ENCODE measurements at regions not wholly inside any gene's neighbourhood (a gene's known extent, or its start where the extent isn't known, plus 50 kb on each side); places are given as distances from the start of the nearest gene placed in this dataset.
"Not testable (repeated sequence)": the region's sequence is repeated elsewhere in the genome, so short reads cannot be mapped to it uniquely, and the experiment has no call there.

- H3K27me3 ChIP-seq (replicated peaks; ENCODE audit: insufficient read depth); H3K4me3 ChIP-seq; H3K9me3 ChIP-seq (ENCODE audit: low read depth); H3K27ac ChIP-seq; H3K36me3 ChIP-seq (ENCODE audit: low read depth); H3F3A ChIP-seq (ENCODE audit: insufficient read depth); H2AFZ ChIP-seq; H3K4me2 ChIP-seq (ENCODE audit: unreplicated experiment); H3K9ac ChIP-seq; in situ Hi-C loops (cut with MboI); H4K20me1 ChIP-seq (ENCODE audit: insufficient read depth); H3K79me2 ChIP-seq (ENCODE audit: insufficient read depth); H3K9me2 ChIP-seq (ENCODE audit: insufficient read depth); DNase-seq; H3K4me1 ChIP-seq (ENCODE audit: insufficient read depth): not testable (repeated sequence)
- WGBS, 2 experiments (ENCODE audit: low coverage in 1 of 2, low lambda C conversion rate in 2 of 2, missing lambda C conversion rate in 2 of 2): 50 to 61% methylated on average over 2 to 3 of the region's 8 CpGs
Observed at GRCh38 chr10:46677836-46678435, 99.0 kb downstream of the SYT15 start.

DNA sequence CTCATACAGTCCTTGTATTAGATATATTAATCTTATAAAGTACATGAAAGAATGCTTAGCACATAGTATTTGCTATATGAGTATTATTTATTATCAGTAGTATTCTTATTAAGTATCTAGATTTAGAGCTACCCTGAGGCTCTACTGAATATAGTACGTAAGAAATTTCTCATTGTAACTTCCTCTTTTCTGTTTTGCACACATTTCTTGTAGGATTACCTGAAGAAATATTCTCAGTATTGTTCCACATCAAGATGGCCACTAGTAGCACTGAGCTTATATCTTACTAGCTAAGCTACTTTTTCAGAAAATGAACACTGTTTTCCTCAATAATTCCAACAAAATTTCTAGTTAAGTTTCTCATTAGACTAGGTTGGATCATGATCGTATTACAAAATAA is 112.5 kb downstream of the SYT15 start:
- H3K9me3 ChIP-seq (ENCODE audit: low read depth); in situ Hi-C loops (cut with MboI); H3K36me3 ChIP-seq (ENCODE audit: low read depth); H3K9me2 ChIP-seq (ENCODE audit: insufficient read depth); H3F3A ChIP-seq (ENCODE audit: insufficient read depth); H3K4me1 ChIP-seq (ENCODE audit: insufficient read depth); H3K79me2 ChIP-seq (ENCODE audit: insufficient read depth); H3K27me3 ChIP-seq (replicated peaks; ENCODE audit: insufficient read depth); H3K4me3 ChIP-seq; H3K27ac ChIP-seq; H2AFZ ChIP-seq; DNase-seq; H3K4me2 ChIP-seq (ENCODE audit: unreplicated experiment); H3K9ac ChIP-seq; H4K20me1 ChIP-seq (ENCODE audit: insufficient read depth): not testable (repeated sequence)
- WGBS, 2 experiments (ENCODE audit: low coverage in 1 of 2, low lambda C conversion rate in 2 of 2, missing lambda C conversion rate in 2 of 2): no CpG with 5 or more reads among the region's 2 CpGs

GRCh38 chr10:46693218-46693617 is 114.3 kb downstream of the SYT15 start:
- H3K79me2 ChIP-seq (ENCODE audit: insufficient read depth); H4K20me1 ChIP-seq (ENCODE audit: insufficient read depth); H3K9ac ChIP-seq; H3K36me3 ChIP-seq (ENCODE audit: low read depth); H3K4me2 ChIP-seq (ENCODE audit: unreplicated experiment); in situ Hi-C loops (cut with MboI); H3K27me3 ChIP-seq (replicated peaks; ENCODE audit: insufficient read depth); H2AFZ ChIP-seq; H3K9me2 ChIP-seq (ENCODE audit: insufficient read depth); H3K4me1 ChIP-seq (ENCODE audit: insufficient read depth); H3K4me3 ChIP-seq; DNase-seq; H3K9me3 ChIP-seq (ENCODE audit: low read depth); H3K27ac ChIP-seq; H3F3A ChIP-seq (ENCODE audit: insufficient read depth): not testable (repeated sequence)
- WGBS, 2 experiments (ENCODE audit: low coverage in 1 of 2, low lambda C conversion rate in 2 of 2, missing lambda C conversion rate in 2 of 2): 0% methylated on average over 2 of the region's 2 CpGs; no CpG with 5 or more reads in 1 of the 2 experiments

DNA sequence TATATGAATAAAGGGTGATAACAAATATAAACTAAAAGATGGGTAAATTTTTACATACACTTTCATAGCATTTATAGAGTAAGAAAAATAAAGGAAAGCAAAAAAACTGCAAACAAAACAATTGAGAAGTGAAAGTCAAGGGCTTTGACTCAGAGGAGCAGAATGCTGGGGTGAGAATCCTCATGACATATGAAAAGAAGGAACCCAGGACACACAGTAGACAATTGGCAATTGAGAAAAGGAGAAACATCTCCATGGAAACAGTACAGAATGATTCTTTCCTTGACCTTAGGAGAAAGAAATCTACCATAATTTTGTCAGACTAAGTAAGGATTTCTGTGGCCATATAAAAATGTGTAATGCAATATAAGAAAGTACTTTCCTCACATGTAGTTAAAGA is 138.3 kb downstream of the SYT15 start:
- H3F3A ChIP-seq (ENCODE audit: insufficient read depth); H3K9me2 ChIP-seq (ENCODE audit: insufficient read depth); H3K27ac ChIP-seq; in situ Hi-C loops (cut with MboI); H3K9ac ChIP-seq; H3K4me3 ChIP-seq; DNase-seq; H3K27me3 ChIP-seq (replicated peaks; ENCODE audit: insufficient read depth); H3K36me3 ChIP-seq (ENCODE audit: low read depth); H4K20me1 ChIP-seq (ENCODE audit: insufficient read depth); H3K9me3 ChIP-seq (ENCODE audit: low read depth); H3K4me2 ChIP-seq (ENCODE audit: unreplicated experiment); H3K4me1 ChIP-seq (ENCODE audit: insufficient read depth); H2AFZ ChIP-seq; H3K79me2 ChIP-seq (ENCODE audit: insufficient read depth): not testable (repeated sequence)

DNA sequence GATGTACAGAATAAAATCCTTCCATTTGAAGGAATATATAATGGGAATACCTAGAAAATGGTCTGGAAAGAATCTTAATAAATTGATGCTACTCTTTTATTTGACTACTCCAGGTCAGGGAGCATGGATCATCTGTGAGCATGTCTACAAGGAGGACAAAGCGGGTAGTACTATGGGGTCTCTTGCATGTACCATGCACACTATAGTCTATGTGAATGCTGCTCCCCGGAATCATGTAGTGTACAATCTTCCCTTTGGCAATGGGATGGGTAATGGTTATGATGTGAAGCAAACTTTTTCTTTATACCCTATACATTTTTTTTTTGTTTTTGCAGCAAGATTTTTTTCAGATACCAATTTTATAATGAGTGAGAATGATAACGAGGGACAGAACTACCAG is 139.1 kb downstream of the SYT15 start:
- H3K27ac ChIP-seq; H3K9me2 ChIP-seq (ENCODE audit: insufficient read depth); H3K79me2 ChIP-seq (ENCODE audit: insufficient read depth); in situ Hi-C loops (cut with MboI); H3K27me3 ChIP-seq (replicated peaks; ENCODE audit: insufficient read depth); H3K4me1 ChIP-seq (ENCODE audit: insufficient read depth); H3F3A ChIP-seq (ENCODE audit: insufficient read depth); H3K4me2 ChIP-seq (ENCODE audit: unreplicated experiment); H3K36me3 ChIP-seq (ENCODE audit: low read depth); H4K20me1 ChIP-seq (ENCODE audit: insufficient read depth); H3K4me3 ChIP-seq; H2AFZ ChIP-seq; H3K9me3 ChIP-seq (ENCODE audit: low read depth); H3K9ac ChIP-seq; DNase-seq: not testable (repeated sequence)
- 63 to 67% methylated on average over 3 of the region's 3 CpGs for WGBS, 2 experiments (ENCODE audit: low coverage in 1 of 2, low lambda C conversion rate in 2 of 2, missing lambda C conversion rate in 2 of 2)

GRCh38 chr10:46720386-46720785 is 141.5 kb downstream of the SYT15 start:
- H3K9me2 ChIP-seq (ENCODE audit: insufficient read depth); H3K4me1 ChIP-seq (ENCODE audit: insufficient read depth); in situ Hi-C loops (cut with MboI); H2AFZ ChIP-seq; H3K79me2 ChIP-seq (ENCODE audit: insufficient read depth); H3F3A ChIP-seq (ENCODE audit: insufficient read depth); H3K4me2 ChIP-seq (ENCODE audit: unreplicated experiment); H3K9ac ChIP-seq; H3K27me3 ChIP-seq (replicated peaks; ENCODE audit: insufficient read depth); H3K9me3 ChIP-seq (ENCODE audit: low read depth); H3K36me3 ChIP-seq (ENCODE audit: low read depth); H3K27ac ChIP-seq; H3K4me3 ChIP-seq; H4K20me1 ChIP-seq (ENCODE audit: insufficient read depth): not testable (repeated sequence)
- DNase-seq: peak; percentile 30
- no CpG with 5 or more reads among the region's 1 CpG for WGBS, 2 experiments (ENCODE audit: low coverage in 1 of 2, low lambda C conversion rate in 2 of 2, missing lambda C conversion rate in 2 of 2)

DNA sequence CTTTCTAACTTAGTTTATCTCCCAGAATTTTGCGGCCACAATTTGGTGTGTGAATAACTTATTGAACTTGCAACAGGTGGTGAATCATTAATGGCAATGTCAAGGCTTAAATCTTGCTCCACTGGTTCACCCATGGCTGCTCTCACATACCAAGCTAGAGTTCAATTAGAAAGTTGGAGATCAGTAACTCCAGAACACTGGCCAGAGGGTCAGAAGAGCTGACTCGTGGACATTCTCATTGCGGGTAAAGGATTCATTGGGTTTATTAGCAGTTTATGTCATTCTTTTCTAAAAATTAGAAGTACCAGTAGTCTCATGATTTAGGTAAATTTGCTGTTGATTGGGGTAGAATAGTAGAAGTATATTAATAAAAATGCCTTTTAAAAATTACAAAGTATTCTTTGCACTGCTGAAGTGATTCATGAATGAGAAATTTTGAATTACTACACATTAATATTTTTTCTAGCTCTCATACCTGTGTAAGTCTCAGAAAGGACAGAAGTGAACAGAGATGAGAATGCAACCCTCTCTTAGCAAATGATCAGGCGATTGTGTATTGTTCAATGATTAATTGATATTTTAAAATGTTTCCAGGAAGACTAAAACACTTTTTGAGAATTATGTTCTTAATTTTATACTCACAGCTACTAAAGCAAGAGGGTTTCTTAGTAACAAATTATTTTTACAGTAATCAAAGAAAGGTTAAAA is 142.0 kb downstream of the SYT15 start:
- H3K36me3 ChIP-seq (ENCODE audit: low read depth); H3K4me3 ChIP-seq; DNase-seq; H3F3A ChIP-seq (ENCODE audit: insufficient read depth); H3K79me2 ChIP-seq (ENCODE audit: insufficient read depth); H3K9me2 ChIP-seq (ENCODE audit: insufficient read depth); H2AFZ ChIP-seq; H3K27ac ChIP-seq; H3K4me2 ChIP-seq (ENCODE audit: unreplicated experiment); H3K9ac ChIP-seq; in situ Hi-C loops (cut with MboI); H4K20me1 ChIP-seq (ENCODE audit: insufficient read depth); H3K4me1 ChIP-seq (ENCODE audit: insufficient read depth); H3K27me3 ChIP-seq (replicated peaks; ENCODE audit: insufficient read depth); H3K9me3 ChIP-seq (ENCODE audit: low read depth): not testable (repeated sequence)
- 72 to 77% methylated on average over 4 of the region's 4 CpGs for WGBS, 2 experiments (ENCODE audit: low coverage in 1 of 2, low lambda C conversion rate in 2 of 2, missing lambda C conversion rate in 2 of 2)

DNA sequence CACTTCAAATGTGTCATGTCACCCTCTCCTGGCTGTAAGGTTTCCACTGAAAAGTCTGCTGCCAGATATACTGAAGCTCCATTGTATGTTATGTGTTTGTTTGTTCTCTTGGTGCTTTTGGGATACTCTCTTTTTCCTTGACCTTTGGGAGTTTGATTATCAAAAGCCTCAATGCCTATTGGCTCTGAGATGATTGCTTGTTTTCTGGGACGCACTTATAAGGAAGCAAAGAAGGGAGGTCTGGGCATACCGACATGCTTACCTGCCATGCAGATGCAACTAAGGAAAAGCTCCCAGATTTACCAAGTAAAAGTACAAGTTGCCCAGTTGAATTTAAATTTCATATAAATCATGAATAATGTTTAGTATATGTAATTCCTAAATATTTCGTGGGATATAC is 145.3 kb downstream of the SYT15 start:
- in situ Hi-C loops (cut with MboI); H3F3A ChIP-seq (ENCODE audit: insufficient read depth); H3K79me2 ChIP-seq (ENCODE audit: insufficient read depth); H3K9me3 ChIP-seq (ENCODE audit: low read depth); H3K27ac ChIP-seq; H3K9me2 ChIP-seq (ENCODE audit: insufficient read depth); H3K27me3 ChIP-seq (replicated peaks; ENCODE audit: insufficient read depth); DNase-seq; H2AFZ ChIP-seq; H3K9ac ChIP-seq; H3K4me1 ChIP-seq (ENCODE audit: insufficient read depth); H3K36me3 ChIP-seq (ENCODE audit: low read depth); H3K4me3 ChIP-seq; H3K4me2 ChIP-seq (ENCODE audit: unreplicated experiment); H4K20me1 ChIP-seq (ENCODE audit: insufficient read depth): not testable (repeated sequence)
- 71 to 72% methylated on average over 3 of the region's 3 CpGs for WGBS, 2 experiments (ENCODE audit: low coverage in 1 of 2, low lambda C conversion rate in 2 of 2, missing lambda C conversion rate in 2 of 2)
